BLaER1 treated with 17β-estradiol and CSF1 and Interleukin-3, amounts not matched to agents 10 nM and 100 nM (cell line): ENCODE measurements at regions not wholly inside any gene's neighbourhood (a gene's known extent, or its start where the extent isn't known, plus 50 kb on each side); places are given as distances from the start of the nearest gene placed in this dataset.
"Not testable (repeated sequence)": the region's sequence is repeated elsewhere in the genome, so short reads cannot be mapped to it uniquely, and the experiment has no call there.

ENCODE experiments used
- H3K27ac ChIP-seq, 11 experiments: shearing (Covaris generic); formaldehyde crosslinking; 2 replicates each; pipeline ENCODE4 v1.8.1; 2022
- H3K27me3 ChIP-seq, 11 experiments: shearing (Covaris generic); formaldehyde crosslinking; 2 replicates each; pipeline ENCODE4 v1.8.1; 2022
- H3K36me3 ChIP-seq, 11 experiments: shearing (Covaris generic); formaldehyde crosslinking; 2 replicates each; pipeline ENCODE4 v1.8.1; 2022
- H3K4me1 ChIP-seq, 10 experiments: shearing (Covaris generic); formaldehyde crosslinking; 2 replicates each; pipeline ENCODE4 v1.8.1; 2022
- H3K4me2 ChIP-seq, 11 experiments: shearing (Covaris generic); formaldehyde crosslinking; 2 replicates each; pipeline ENCODE4 v1.8.1; 2022
- H3K4me3 ChIP-seq, 10 experiments: shearing (Covaris generic); formaldehyde crosslinking; 2 replicates each; pipeline ENCODE4 v1.8.1; 2022
- H3K9ac ChIP-seq, 11 experiments: shearing (Covaris generic); formaldehyde crosslinking; 2 replicates each; pipeline ENCODE4 v1.8.1; 2022
- H3K9me3 ChIP-seq, 11 experiments: shearing (Covaris generic); formaldehyde crosslinking; replicated peaks in 1 of 11; 2 replicates each; pipeline ENCODE4 v1.8.1; 2022
- H4K20me1 ChIP-seq, 11 experiments: shearing (Covaris generic); formaldehyde crosslinking; 2 replicates each; pipeline ENCODE4 v1.8.1; 2022
- Cebpa-rat ChIP-seq, 11 experiments: shearing (Covaris generic); IDR thresholded peaks; 2 replicates each; pipeline ENCODE4 v1.8.1; 2022

DNA sequence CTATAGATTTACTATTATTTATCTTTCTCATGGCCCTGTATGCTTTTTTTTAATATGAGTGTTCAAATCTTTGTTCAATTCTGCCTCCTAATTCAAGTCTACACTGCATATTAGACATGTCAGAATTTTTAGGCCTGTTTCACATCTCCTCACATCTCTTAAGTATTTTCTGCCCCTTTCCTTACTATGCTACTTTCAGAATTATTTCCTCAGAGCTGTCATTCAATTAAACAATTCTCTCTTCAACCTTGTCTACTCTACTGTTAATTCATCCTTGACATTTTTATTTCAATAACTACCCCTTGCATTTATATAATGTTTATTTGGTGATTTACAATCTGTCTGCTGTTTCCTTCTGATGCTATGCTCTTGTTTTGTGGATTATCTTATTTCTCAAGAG lies 91.1 kb downstream of the CAPZA3 start:
- TF ChIP-seq Cebpa-rat (IDR thresholded peaks at IDR 0.05) = no peak
- Histone ChIP-seq H3K27ac (no peak overlapping the region), H3K9me3 (peaks cover 10 to 22% (median 15%) of the 10 kb centered on the region in 11 experiments; a peak in 18 of 22 replicates), H3K4me3 (no peak overlapping the region), H3K27me3 (no peaks in the 10 kb centered on the region), H3K4me1 (peaks cover 7 to 12% (median 9%) of the 10 kb centered on the region in 10 experiments; a peak in 18 of 20 replicates), H3K36me3 (no peaks in the 10 kb centered on the region), H3K4me2 (no peak overlapping the region), H4K20me1 (no peaks in the 10 kb centered on the region), H3K9ac (no peak overlapping the region)

DNA sequence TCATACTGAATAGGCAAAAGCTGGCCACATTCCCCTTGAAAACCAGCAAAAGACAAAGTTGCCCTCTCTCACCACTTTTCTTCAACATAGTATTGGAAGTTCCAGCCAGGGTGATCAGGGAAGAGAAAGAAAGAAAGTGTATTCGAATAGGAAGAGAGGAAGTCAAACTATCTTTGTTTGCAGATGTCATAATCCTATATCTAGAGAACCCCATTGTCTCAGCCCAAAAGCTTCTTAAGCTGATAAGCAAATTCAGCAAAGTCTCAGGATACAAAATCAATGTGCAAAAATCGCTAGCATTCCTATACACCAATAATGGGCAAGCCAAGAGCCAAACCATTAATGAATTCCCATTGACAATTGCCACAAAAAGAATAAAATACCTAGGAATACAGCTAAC lies 95.0 kb downstream of the CAPZA3 start:
- H3K9ac ChIP-seq, H3K4me3 ChIP-seq, H3K4me2 ChIP-seq, H3K27me3 ChIP-seq, H3K4me1 ChIP-seq, H3K27ac ChIP-seq, H3K36me3 ChIP-seq, H4K20me1 ChIP-seq: not testable (repeated sequence)
- peaks cover 10 to 22% (median 15%) of the 10 kb centered on the region in 11 experiments; a peak in 18 of 22 replicates for H3K9me3 ChIP-seq

DNA sequence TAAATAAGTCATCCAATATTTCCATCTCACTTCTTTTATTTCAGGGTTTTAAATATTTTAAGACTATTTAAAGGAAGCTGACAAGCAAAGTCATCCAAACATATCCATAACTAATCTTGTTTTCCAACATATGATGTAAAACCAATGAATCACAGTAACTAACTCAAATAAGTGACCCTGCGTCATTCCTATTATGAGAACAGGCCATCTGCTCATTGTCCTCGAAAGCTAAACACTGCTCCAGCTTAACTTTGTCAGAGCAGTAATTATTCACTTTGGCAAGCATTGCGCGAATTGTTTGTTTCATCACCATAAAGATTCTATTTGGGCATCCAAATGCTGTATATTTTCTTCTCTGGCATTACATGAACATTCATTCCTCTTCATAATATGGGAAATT lies 99.1 kb downstream of the CAPZA3 start:
- Histone ChIP-seq H3K4me2 (no peak overlapping the region), H4K20me1 (no peaks in the 10 kb centered on the region), H3K4me3 (no peak overlapping the region), H3K36me3 (no peaks in the 10 kb centered on the region), H3K9ac (no peak overlapping the region), H3K9me3 (peaks cover 0 to 13% (median 0%) of the 10 kb centered on the region in 11 experiments; a peak in 5 of 22 replicates), H3K27ac (no peak overlapping the region), H3K4me1 (peaks cover 0 to 8% (median 0%) of the 10 kb centered on the region in 10 experiments; a peak in 2 of 20 replicates), H3K27me3 (no peaks in the 10 kb centered on the region)
- TF ChIP-seq Cebpa-rat (IDR thresholded peaks at IDR 0.05) = no peak

DNA sequence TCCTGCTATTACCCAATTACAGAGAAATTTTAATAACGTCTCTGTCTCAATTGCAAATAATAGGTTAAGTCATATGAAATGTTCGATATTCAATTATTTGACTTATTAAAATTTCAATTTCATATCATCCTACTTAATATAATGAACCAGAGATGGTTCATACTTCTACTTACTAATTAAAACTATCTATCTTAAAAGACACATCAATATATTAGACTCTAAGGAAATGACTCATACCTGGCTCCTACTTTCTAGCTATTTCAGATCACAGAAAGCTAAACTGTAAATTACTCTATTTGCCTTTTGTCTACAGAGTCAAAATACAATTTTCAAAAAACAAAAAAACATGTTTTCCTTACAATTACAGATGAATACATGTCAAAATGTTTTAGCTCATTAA lies 99.6 kb downstream of the CAPZA3 start:
- Histone ChIP-seq H3K9me3 (peaks cover 0 to 13% (median 0%) of the 10 kb centered on the region in 11 experiments; a peak in 5 of 22 replicates), H3K4me1 (peaks cover 0 to 8% (median 0%) of the 10 kb centered on the region in 10 experiments; a peak in 2 of 20 replicates), H3K4me3 (no peak overlapping the region), H4K20me1 (no peaks in the 10 kb centered on the region), H3K27me3 (no peaks in the 10 kb centered on the region), H3K9ac (no peak overlapping the region), H3K27ac (no peak overlapping the region), H3K4me2 (no peak overlapping the region), H3K36me3 (no peaks in the 10 kb centered on the region)
- TF ChIP-seq Cebpa-rat (IDR thresholded peaks at IDR 0.05) = no peak

DNA sequence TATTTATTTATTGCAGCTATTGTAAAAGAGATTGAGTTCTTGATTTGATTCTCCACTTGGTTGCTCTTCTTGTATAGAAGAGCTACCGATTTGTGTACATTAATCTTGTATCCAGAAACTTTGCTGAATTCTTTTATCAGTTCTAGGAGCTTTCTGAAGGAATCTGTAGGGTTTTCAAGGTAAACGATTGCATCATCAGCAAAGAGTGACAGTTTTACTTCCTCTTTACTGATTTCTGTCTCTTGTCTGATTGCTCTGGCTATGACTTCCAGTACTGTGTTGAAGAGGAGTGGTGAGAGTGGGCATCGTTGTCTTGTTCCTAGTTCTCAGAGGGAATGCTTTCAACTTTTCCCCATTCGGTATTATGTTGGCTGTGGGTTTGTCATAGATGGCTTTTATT lies 103.1 kb downstream of the CAPZA3 start:
- not testable (repeated sequence) for H3K4me3 ChIP-seq, H3K4me1 ChIP-seq, H3K4me2 ChIP-seq, H3K27ac ChIP-seq, H3K9me3 ChIP-seq, H3K36me3 ChIP-seq, H3K27me3 ChIP-seq, H3K9ac ChIP-seq, H4K20me1 ChIP-seq
- TF ChIP-seq Cebpa-rat (IDR thresholded peaks at IDR 0.05) = peak in 7 of 11 experiments; percentile 18 to 81 (median 55); a peak in 7 of 22 replicates

DNA sequence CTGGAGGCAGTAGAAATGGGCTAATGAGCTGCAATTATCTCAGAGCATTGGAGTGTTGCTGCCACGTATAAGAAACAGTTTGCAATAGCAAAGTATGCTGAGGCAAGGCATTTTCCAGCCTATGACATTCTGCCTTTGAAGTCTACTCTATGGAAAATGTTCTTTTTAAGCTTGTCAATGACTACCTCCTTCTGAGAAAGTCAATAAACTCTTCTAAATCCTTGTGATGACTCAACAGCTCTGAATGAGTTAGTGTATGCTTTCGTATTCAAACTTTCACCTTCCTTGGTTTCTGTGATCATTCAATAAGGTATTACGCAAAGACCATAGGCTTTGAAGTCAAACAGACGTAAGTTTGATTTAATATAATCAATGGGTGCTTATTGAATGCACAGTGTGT lies 111.2 kb downstream of the CAPZA3 start:
- Histone ChIP-seq H3K9ac (no peak overlapping the region), H3K4me2 (no peak overlapping the region), H4K20me1 (no peaks in the 10 kb centered on the region), H3K4me1 (no peaks in the 10 kb centered on the region), H3K27me3 (no peaks in the 10 kb centered on the region), H3K27ac (no peak overlapping the region), H3K36me3 (no peaks in the 10 kb centered on the region), H3K4me3 (no peak overlapping the region), H3K9me3 (no peaks in the 10 kb centered on the region)
- no peak for TF ChIP-seq Cebpa-rat (IDR thresholded peaks at IDR 0.05)

DNA sequence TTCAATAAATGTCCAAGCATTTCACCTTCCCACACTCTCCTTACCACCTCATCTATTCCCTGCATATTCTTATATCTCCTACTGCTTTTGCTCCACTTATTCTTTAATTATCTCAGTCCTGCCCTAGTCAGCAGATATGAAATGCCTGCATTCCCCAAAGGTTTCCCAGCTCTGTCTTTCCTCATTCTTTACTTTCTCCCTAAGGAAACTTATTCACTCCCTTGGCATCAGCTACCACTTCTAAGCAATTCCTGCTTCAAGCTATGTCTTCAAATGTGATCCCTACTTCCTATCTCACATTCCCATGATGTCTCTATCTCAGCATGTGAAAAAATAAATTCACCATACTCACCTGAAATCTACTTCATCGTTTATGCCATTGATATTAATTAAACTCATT lies 111.8 kb downstream of the CAPZA3 start:
- Histone ChIP-seq H4K20me1 (no peaks in the 10 kb centered on the region), H3K4me3 (no peak overlapping the region), H3K9me3 (no peaks in the 10 kb centered on the region), H3K27ac (no peak overlapping the region), H3K4me1 (no peaks in the 10 kb centered on the region), H3K4me2 (no peak overlapping the region), H3K36me3 (no peaks in the 10 kb centered on the region), H3K9ac (no peak overlapping the region), H3K27me3 (no peaks in the 10 kb centered on the region)
- no peak for TF ChIP-seq Cebpa-rat (IDR thresholded peaks at IDR 0.05)

DNA sequence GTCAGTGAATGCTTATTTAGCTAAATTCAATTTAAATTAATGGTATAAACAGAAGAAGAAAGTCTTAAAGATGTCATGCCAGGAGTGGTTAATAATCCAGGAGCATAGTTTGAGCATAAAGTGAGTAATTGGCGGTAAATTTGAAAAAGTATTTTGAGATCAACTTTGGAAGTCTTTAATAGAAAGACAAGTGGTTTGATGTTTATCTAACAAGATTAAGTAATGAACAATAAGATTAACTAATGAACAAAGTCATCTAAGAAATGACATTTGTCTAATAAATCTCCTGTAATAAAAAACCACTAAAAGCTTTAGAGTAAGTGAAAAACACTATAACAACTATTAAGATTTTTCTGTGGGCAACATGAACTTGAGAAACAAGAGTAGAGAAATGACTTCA lies 112.8 kb downstream of the CAPZA3 start:
- no peak overlapping the region for H3K9ac ChIP-seq
- no peaks in the 10 kb centered on the region for H3K4me1 ChIP-seq
- no peaks in the 10 kb centered on the region for H3K36me3 ChIP-seq
- TF ChIP-seq Cebpa-rat (IDR thresholded peaks at IDR 0.05) = no peak
- H3K27me3 ChIP-seq = no peaks in the 10 kb centered on the region
- H3K9me3 ChIP-seq = no peaks in the 10 kb centered on the region
- H4K20me1 ChIP-seq = no peaks in the 10 kb centered on the region
- no peak overlapping the region for H3K4me2 ChIP-seq
- no peak overlapping the region for H3K27ac ChIP-seq
- no peak overlapping the region for H3K4me3 ChIP-seq

DNA sequence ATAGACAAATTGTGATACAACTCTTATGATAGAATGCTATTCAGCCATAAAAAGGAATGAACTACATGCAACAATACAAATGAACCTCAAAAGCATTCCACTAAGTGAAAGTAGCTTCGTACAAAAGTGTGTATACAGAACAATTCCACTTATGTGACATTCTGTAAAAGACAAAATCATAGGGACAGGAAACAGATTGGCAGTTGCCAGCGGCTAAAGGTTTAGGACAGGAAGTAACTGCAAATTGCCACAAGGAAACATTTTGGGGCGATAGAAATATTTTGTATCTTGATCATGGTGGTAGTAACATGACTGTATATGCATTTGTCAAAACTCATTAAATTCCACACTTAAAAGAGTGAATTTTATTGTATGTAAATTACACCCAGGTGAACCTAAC lies 113.4 kb downstream of the CAPZA3 start:
- Histone ChIP-seq H3K36me3 (no peaks in the 10 kb centered on the region), H3K9me3 (no peaks in the 10 kb centered on the region), H3K4me1 (no peaks in the 10 kb centered on the region), H3K27me3 (no peaks in the 10 kb centered on the region), H3K4me2 (no peak overlapping the region), H3K9ac (no peak overlapping the region), H3K27ac (no peak overlapping the region), H4K20me1 (no peaks in the 10 kb centered on the region), H3K4me3 (no peak overlapping the region)
- TF ChIP-seq Cebpa-rat (IDR thresholded peaks at IDR 0.05) = no peak

DNA sequence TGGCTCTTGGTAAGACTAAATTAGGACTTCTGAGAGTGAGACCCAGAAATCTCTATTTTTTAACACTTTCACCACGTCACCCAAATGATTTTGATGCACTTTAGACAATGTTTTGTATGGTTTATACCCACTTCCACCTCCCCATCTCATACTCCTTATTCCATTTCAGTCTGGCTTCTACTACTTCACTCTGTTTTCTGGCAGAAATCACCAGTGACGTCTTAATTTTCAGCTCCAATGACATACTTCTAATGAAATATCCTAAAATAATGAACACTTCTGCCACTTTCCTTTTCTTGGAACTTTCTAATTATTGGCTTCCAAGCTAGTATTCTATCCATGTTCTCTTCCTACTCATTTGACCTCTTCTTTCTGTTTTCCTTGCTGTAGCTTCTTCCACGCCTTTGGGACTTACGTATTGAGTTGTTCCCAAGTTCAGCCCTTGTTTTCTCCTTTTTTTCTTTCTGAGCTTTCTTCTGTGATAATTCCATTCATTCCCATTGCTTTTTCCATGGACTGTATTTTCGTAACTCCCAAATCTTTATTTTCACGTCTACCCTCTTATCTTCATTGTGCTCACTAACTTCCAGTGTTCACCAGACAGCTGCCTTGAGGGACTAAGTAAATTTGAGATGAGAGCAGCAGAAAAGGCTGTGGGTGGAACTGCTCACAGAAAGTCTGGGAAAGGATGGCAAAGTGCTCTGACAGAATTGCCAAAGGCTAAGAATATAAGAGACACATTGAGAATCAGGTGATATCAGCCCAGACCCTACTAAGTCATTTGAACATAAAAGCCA lies 115.8 kb downstream of the CAPZA3 start:
- no peak overlapping the region for H3K4me3 ChIP-seq
- no peaks in the 10 kb centered on the region for H3K27me3 ChIP-seq
- no peak overlapping the region for H3K9ac ChIP-seq
- no peaks in the 10 kb centered on the region for H4K20me1 ChIP-seq
- H3K27ac ChIP-seq = no peak overlapping the region
- H3K4me2 ChIP-seq = no peak overlapping the region
- H3K36me3 ChIP-seq = no peaks in the 10 kb centered on the region
- H3K9me3 ChIP-seq = no peaks in the 10 kb centered on the region
- no peaks in the 10 kb centered on the region for H3K4me1 ChIP-seq
- TF ChIP-seq Cebpa-rat (IDR thresholded peaks at IDR 0.05) = no peak
